HCT116 (cell line): ENCODE measurements at regions not wholly inside any gene's neighbourhood (a gene's known extent, or its start where the extent isn't known, plus 50 kb on each side); places are given as distances from the start of the nearest gene placed in this dataset.

Source experiments
- ATAC-seq: fragments of 200-7000 bp; cut with Tn5 transposase; 2 replicates; pipeline ENCODE4 v1.9.1; 2020; ENCODE audit warnings: mild to moderate bottlenecking, moderate library complexity
- BruUV-seq: library from RNA; stranded (reverse); fragments of 400-500 nt; replicated peaks from 2 replicates; lab custom pipeline; 2021; lab: Mats Ljungman, UMichigan
- CTCF ChIA-PET: fragments of 300-600 bp; sonication (Branson Sonifier 250); formaldehyde crosslinking; loops from one replicate; lab custom pipeline; 2021; ENCODE audit warnings: antibody characterized with exemption; lab: Charles Lee
- POLR2A ChIA-PET: fragments of 300-600, 350-600 bp; sonication (Branson Sonifier 250); formaldehyde crosslinking; loops from one replicate; lab custom pipeline; 2021; ENCODE audit warnings: antibody characterized with exemption; lab: Charles Lee
- RAD21 ChIA-PET, 2 experiments: fragments of 300-600 bp; sonication (Branson Sonifier 250); formaldehyde crosslinking; loops; one replicate each; lab custom pipeline; 2023; ENCODE audit warnings: low total read pairs in 2 of 2; ENCODE audit not compliant: uncharacterized antibody in 2 of 2, unreplicated experiment in 2 of 2, low non-redundant PET in 1 of 2; lab: Charles Lee
- DNase-seq: peaks from one replicate; pipeline ENCODE4 v3.0.0-alpha.2; 2010; ENCODE audit warnings: low read depth, low spot score
- H2AFZ ChIP-seq: fragments of 200-600 bp; shearing (Covaris generic), sonication (generic); 2 replicates; pipeline ENCODE4 v1.6.1; 2017; ENCODE audit warnings: low read depth, mixed run types, mixed read lengths, antibody characterized with exemption, low read length; ENCODE audit not compliant: poor library complexity, severe bottlenecking
- H3K27ac ChIP-seq: 2 replicates; pipeline ENCODE4 v1.5.1; 2012; ENCODE audit warnings: low read depth, low read length
- H3K27me3 ChIP-seq: fragments of 200-600 bp; sonication (generic); 2 replicates; pipeline ENCODE4 v1.6.1; 2016; ENCODE audit warnings: mixed run types, low read length, mixed read lengths; ENCODE audit not compliant: insufficient read depth
- H3K36me3 ChIP-seq, 2 experiments: fragments of 200-500 bp in 1 of 2; fragments of 200-600 bp in 1 of 2; sonication (Bioruptor generic) in 1 of 2; sonication (generic) in 1 of 2; 2 replicates each; pipeline versions ENCODE4 v1.5.1 to v1.6.1; 2014 to 2016; ENCODE audit warnings: low read length in 2 of 2, inconsistent platforms in 1 of 2, mixed read lengths in 1 of 2, mixed run types in 1 of 2; ENCODE audit not compliant: insufficient read depth in 2 of 2, control insufficient read depth in 1 of 2
- H3K4me1 ChIP-seq, 2 experiments: fragments of 200-600 bp in 1 of 2; sonication (generic) in 1 of 2; 2 replicates each; pipeline versions ENCODE4 v1.5.1 to v1.6.1; 2012 to 2017; ENCODE audit warnings: low read length in 2 of 2, inconsistent platforms in 1 of 2, mild to moderate bottlenecking in 1 of 2, mixed read lengths in 1 of 2, mixed run types in 1 of 2, moderate library complexity in 1 of 2; ENCODE audit not compliant: insufficient read depth in 2 of 2, control insufficient read depth in 1 of 2
- H3K4me2 ChIP-seq: fragments of 200-600 bp; sonication (generic); 2 replicates; pipeline ENCODE4 v1.6.1; 2017; ENCODE audit warnings: mixed run types, low read length, mixed read lengths
- H3K4me3 ChIP-seq, 2 experiments: fragments of 200-600 bp in 1 of 2; sonication (generic) in 1 of 2; replicated peaks in 1 of 2; 2 replicates each; pipeline ENCODE4 v1.5.1; 2011 to 2016; ENCODE audit warnings: low read length in 2 of 2, control low read depth in 1 of 2, low read depth in 1 of 2, mild to moderate bottlenecking in 1 of 2, mixed read lengths in 1 of 2, mixed run types in 1 of 2
- H3K79me2 ChIP-seq: fragments of 200-600 bp; sonication (generic); 2 replicates; pipeline ENCODE4 v1.6.1; 2017; ENCODE audit warnings: mild to moderate bottlenecking, mixed run types, low read length, moderate library complexity, mixed read lengths; ENCODE audit not compliant: insufficient read depth
- H3K9ac ChIP-seq: fragments of 200-600 bp; sonication (generic); 2 replicates; pipeline ENCODE4 v1.6.1; 2016; ENCODE audit warnings: low read length, mixed read lengths
- H3K9me2 ChIP-seq: fragments of 200-600 bp; sonication (generic), shearing (Covaris generic); 2 replicates; pipeline ENCODE4 v1.6.1; 2017; ENCODE audit warnings: mixed run types, mild to moderate bottlenecking, moderate library complexity; ENCODE audit not compliant: insufficient read depth
- H3K9me3 ChIP-seq, 2 experiments: fragments of 200-500 bp in 1 of 2; fragments of 200-600 bp in 1 of 2; sonication (Bioruptor generic) in 1 of 2; sonication (generic) in 1 of 2; 2 replicates each; pipeline ENCODE4 v1.6.1; 2014 to 2017; ENCODE audit warnings: low read length in 2 of 2, mixed read lengths in 2 of 2, inconsistent platforms in 1 of 2, low read depth in 1 of 2, mild to moderate bottlenecking in 1 of 2, mixed run types in 1 of 2, moderate library complexity in 1 of 2; ENCODE audit not compliant: control insufficient read depth in 1 of 2, insufficient read depth in 1 of 2
- H4K20me1 ChIP-seq: fragments of 200-600 bp; sonication (generic), shearing (Covaris generic); 2 replicates; pipeline ENCODE4 v1.6.1; 2017; ENCODE audit warnings: mixed run types, mild to moderate bottlenecking, moderate library complexity; ENCODE audit not compliant: insufficient read depth
- CEBPB ChIP-seq: IDR thresholded peaks from 2 replicates; pipeline ENCODE4 v1.6.1; 2012; ENCODE audit warnings: low read depth
- CTCF ChIP-seq, 3 experiments: fragments of 200-600 bp in 1 of 3; sonication (generic) in 1 of 3; IDR thresholded peaks in 2 of 3; conservative IDR thresholded peaks in 1 of 3; 2 replicates each; pipeline ENCODE4 v1.5.1; 2012 to 2017; ENCODE audit warnings: low read depth in 2 of 3, low read length in 2 of 3, antibody characterized with exemption in 1 of 3, borderline replicate concordance in 1 of 3, control low read depth in 1 of 3, mild to moderate bottlenecking in 1 of 3, mixed read lengths in 1 of 3, mixed run types in 1 of 3, moderate library complexity in 1 of 3; ENCODE audit not compliant: insufficient read depth in 1 of 3
- EGR1 ChIP-seq: IDR thresholded peaks from 2 replicates; pipeline ENCODE4 v1.6.1; 2012; ENCODE audit warnings: low read depth
- ELF1 ChIP-seq: IDR thresholded peaks from 2 replicates; pipeline ENCODE4 v1.6.1; 2012; ENCODE audit warnings: low read depth, borderline replicate concordance
- EZH2 ChIP-seq: fragments of 200-600 bp; sonication (generic); IDR thresholded peaks from 2 replicates; pipeline ENCODE4 v1.6.1; 2017; ENCODE audit warnings: antibody characterized with exemption, mixed run types
- EZH2phosphoT487 ChIP-seq: fragments of 200-600 bp; IDR thresholded peaks from 2 replicates; pipeline ENCODE4 v1.6.1; 2018; ENCODE audit warnings: antibody characterized with exemption, borderline replicate concordance
- JUND ChIP-seq: IDR thresholded peaks from 2 replicates; pipeline ENCODE4 v1.6.1; 2012
- POLR2A ChIP-seq: IDR thresholded peaks from 2 replicates; pipeline ENCODE4 v1.7.0; 2011; ENCODE audit warnings: borderline replicate concordance; ENCODE audit not compliant: insufficient read depth, insufficient read length; ENCODE audit errors: extremely low read depth
- POLR2AphosphoS5 ChIP-seq: IDR thresholded peaks from 2 replicates; pipeline ENCODE4 v1.6.1; 2011; ENCODE audit warnings: mild to moderate bottlenecking, low read depth, low read length, moderate library complexity
- SP1 ChIP-seq: IDR thresholded peaks from 2 replicates; pipeline ENCODE4 v1.6.1; 2012; ENCODE audit warnings: low read depth
- SRF ChIP-seq: IDR thresholded peaks from 2 replicates; pipeline ENCODE4 v1.6.1; 2012; ENCODE audit warnings: low read depth
- intact Hi-C: fragments of 100-400 bp; cut with micrococcal nuclease; formaldehyde crosslinking; loops from 2 replicates; pipeline ENCODE4 v1.10.0; 2022

GRCh38 chr5:127236254-127236653 is 54.3 kb upstream of the MEGF10 start:
- Histone ChIP-seq H3K9me3 (no peaks in the 10 kb centered on the region), H3K27ac (no peak overlapping the region), H3K9me2 (no peaks in the 10 kb centered on the region), H3K79me2 (no peaks in the 10 kb centered on the region), H4K20me1 (no peaks in the 10 kb centered on the region), H3K4me1 (no peaks in the 10 kb centered on the region), H3K27me3 (no peaks in the 10 kb centered on the region), H3K36me3 (no peaks in the 10 kb centered on the region), H3K9ac (no peak overlapping the region), H2AFZ (no peak overlapping the region), H3K4me3 (no peak overlapping the region), H3K4me2 (no peak overlapping the region)
- intact Hi-C loops: no loop called here
- BruUV-seq: no TSS peak
- POLR2A ChIA-PET: no interaction called here
- no peak for ATAC-seq
- RAD21 ChIA-PET: no interaction called here
- no peak for DNase-seq
- TF ChIP-seq ELF1 (no peak), CTCF (IDR thresholded peaks at IDR 0.05 in 2 of 3, conservative IDR thresholded peaks at IDR 0.05 in 1 of 3; ENCODE audit: borderline replicate concordance in 1 of 3, insufficient read depth in 1 of 3, low read depth in 2 of 3, low read length in 2 of 3) (no peak), POLR2A (no peak), POLR2AphosphoS5 (no peak), SP1 (no peak), CEBPB (no peak), EZH2 (no peak), JUND (no peak), EZH2phosphoT487 (no peak), SRF (no peak), EGR1 (no peak)
- CTCF ChIA-PET: no interaction called here
